Cardiac fibroblast (primary cell): ENCODE measurements at regions not wholly inside any gene's neighbourhood (a gene's known extent, or its start where the extent isn't known, plus 50 kb on each side); places are given as distances from the start of the nearest gene placed in this dataset.
A peak's percentile ranks its signal among the peaks of the same experiment; 100 is the strongest.

Source experiments
- DNase-seq, 2 donors: peaks; one replicate each; pipeline versions ENCODE4 v3.0.0 to v3.0.0-alpha.2; 2010; ENCODE audit warnings: low read depth in 2 of 2
- H3K4me3 ChIP-seq, 2 donors: replicated peaks in 1 of 2; 1 replicate in 1 of 2; 2 replicates in 1 of 2; pipeline ENCODE4 v1.5.1; 2011; ENCODE audit warnings: low read depth in 2 of 2, low read length in 2 of 2, mild to moderate bottlenecking in 2 of 2, moderate library complexity in 1 of 2
- CTCF ChIP-seq: IDR thresholded peaks from one replicate; pipeline ENCODE4 v1.5.1; 2011; ENCODE audit warnings: low read depth, mild to moderate bottlenecking, low read length, inconsistent platforms

- DNase-seq: no peak
- TF ChIP-seq CTCF: no peak
Measured at GRCh38 chr1:8206391-8206790, 111.5 kb upstream of the SLC45A1 start.

GRCh38 chr1:8205771-8206170 lies 112.1 kb upstream of the SLC45A1 start:
- TF ChIP-seq CTCF: no peak
- H3K4me3 ChIP-seq: no peak overlapping the region
- DNase-seq: peak in 1 of 2 donors; percentile 41

More at GRCh38 chr1:8206391-8206790, 111.5 kb upstream of the SLC45A1 start:
- no peak overlapping the region for H3K4me3 ChIP-seq

GRCh38 chr1:8204826-8205225 lies 113.1 kb upstream of the SLC45A1 start:
- H3K4me3 ChIP-seq: no peak overlapping the region
- no peak for TF ChIP-seq CTCF
- DNase-seq: peak in 1 of 2 donors; percentile 66

- no peak for DNase-seq
- no peak for TF ChIP-seq CTCF
- H3K4me3 ChIP-seq: no peak overlapping the region
Measured at GRCh38 chr1:8203551-8203950, 114.4 kb upstream of the SLC45A1 start.

- H3K4me3 ChIP-seq: no peak overlapping the region
- TF ChIP-seq CTCF: no peak
- DNase-seq: no peak
Measured at GRCh38 chr1:8203056-8203455, 114.9 kb upstream of the SLC45A1 start.

GRCh38 chr1:8202182-8202905 lies 115.6 kb upstream of the SLC45A1 start:
- peak; percentile 95 to 96 for DNase-seq
- H3K4me3 ChIP-seq: peak overlapping the region in 1 of 2 donors; percentile 39

More at GRCh38 chr1:8202182-8202905, 115.6 kb upstream of the SLC45A1 start:
- no peak for TF ChIP-seq CTCF
